Panc1 (cell line): ENCODE measurements at regions not wholly inside any gene's neighbourhood (a gene's known extent, or its start where the extent isn't known, plus 50 kb on each side); places are given as distances from the start of the nearest gene placed in this dataset.

Source experiments
- ATAC-seq: fragments of 200-7000 bp; cut with Tn5 transposase; 2 replicates; pipeline ENCODE4 v1.9.1; 2020; ENCODE audit warnings: mild to moderate bottlenecking, moderate library complexity
- BruUV-seq: library from RNA; stranded (reverse); fragments of 400-500 nt; replicated peaks from 2 replicates; lab custom pipeline; 2021; lab: Mats Ljungman, UMichigan
- CTCF ChIA-PET: fragments of 300-600 bp; sonication (Branson Sonifier 250); formaldehyde crosslinking; loops from one replicate; lab custom pipeline; 2022; ENCODE audit warnings: antibody characterized with exemption; lab: Charles Lee
- POLR2A ChIA-PET: fragments of 300-600 bp; sonication (Branson Sonifier 250); formaldehyde crosslinking; loops from one replicate; lab custom pipeline; 2022; ENCODE audit warnings: antibody characterized with exemption; lab: Charles Lee
- DNase-seq: peaks from one replicate; pipeline ENCODE4 v3.0.0-alpha.2; 2010; ENCODE audit warnings: low read depth, low spot score
- H3K27ac ChIP-seq: 2 replicates; pipeline ENCODE4 v1.5.1; 2011; ENCODE audit warnings: mild to moderate bottlenecking, low read length, inconsistent platforms
- H3K27me3 ChIP-seq: fragments of 200-500 bp; sonication (Bioruptor generic); 2 replicates; pipeline ENCODE4 v1.6.0; 2014; ENCODE audit warnings: low read length, inconsistent platforms; ENCODE audit not compliant: control insufficient read depth, insufficient read depth
- H3K36me3 ChIP-seq: fragments of 200-500 bp; sonication (Bioruptor generic); 2 replicates; pipeline ENCODE4 v1.5.1; 2014; ENCODE audit warnings: inconsistent platforms, mild to moderate bottlenecking, low read length, moderate library complexity; ENCODE audit not compliant: control insufficient read depth, insufficient read depth
- H3K4me1 ChIP-seq: 2 replicates; pipeline ENCODE4 v1.5.1; 2011; ENCODE audit warnings: inconsistent platforms, mild to moderate bottlenecking, low read length, moderate library complexity; ENCODE audit not compliant: control insufficient read depth, insufficient read depth
- H3K4me3 ChIP-seq, 2 experiments: 2 replicates each; pipeline ENCODE4 v1.5.1; 2011 to 2012; ENCODE audit warnings: low read depth in 2 of 2, low read length in 2 of 2, mild to moderate bottlenecking in 2 of 2, inconsistent platforms in 1 of 2, moderate library complexity in 1 of 2
- H3K9me3 ChIP-seq: fragments of 200-500 bp; sonication (Bioruptor generic); 2 replicates; pipeline ENCODE4 v1.5.1; 2014; ENCODE audit warnings: low read depth, mild to moderate bottlenecking, inconsistent platforms, low read length, moderate library complexity; ENCODE audit not compliant: control insufficient read depth, insufficient read depth
- CTCF ChIP-seq: fragments of 450-650 bp; IDR thresholded peaks from 2 replicates; pipeline ENCODE4 v1.5.1; 2017; ENCODE audit warnings: mild to moderate bottlenecking
- POLR2AphosphoS5 ChIP-seq: IDR thresholded peaks from 2 replicates; pipeline ENCODE4 v1.6.1; 2012; ENCODE audit warnings: mild to moderate bottlenecking, low read depth, low read length, moderate library complexity
- SIN3A ChIP-seq: IDR thresholded peaks from 2 replicates; pipeline ENCODE4 v1.6.1; 2012; ENCODE audit warnings: low read depth, mild to moderate bottlenecking, low read length, moderate library complexity, borderline replicate concordance; ENCODE audit not compliant: insufficient read depth
- TCF7L2 ChIP-seq: IDR thresholded peaks from 2 replicates; pipeline ENCODE4 v1.6.1; 2011; ENCODE audit warnings: mild to moderate bottlenecking, low read depth, low read length, inconsistent platforms
- in situ Hi-C: cut with HindIII; loops from 2 replicates; pipeline ENCODE4 v1.10.0; 2016; ENCODE audit warnings: low sequenced_read_pairs, low pct_unique_long_range_greater_than_20kb
- intact Hi-C: fragments of 100-400 bp; cut with micrococcal nuclease; formaldehyde crosslinking; loops from one replicate; pipeline ENCODE4 v1.10.0; 2022; ENCODE audit not compliant: unreplicated experiment
- TF ChIP-seq, protein P1 (sequence below), 2 experiments: IDR thresholded peaks; 2 replicates each; pipeline ENCODE4 v1.6.1; 2011 to 2012; ENCODE audit warnings: low read depth in 2 of 2, control low read depth in 1 of 2, low read length in 1 of 2, mild to moderate bottlenecking in 1 of 2, moderate library complexity in 1 of 2; ENCODE audit not compliant: insufficient read depth in 1 of 2

DNA sequence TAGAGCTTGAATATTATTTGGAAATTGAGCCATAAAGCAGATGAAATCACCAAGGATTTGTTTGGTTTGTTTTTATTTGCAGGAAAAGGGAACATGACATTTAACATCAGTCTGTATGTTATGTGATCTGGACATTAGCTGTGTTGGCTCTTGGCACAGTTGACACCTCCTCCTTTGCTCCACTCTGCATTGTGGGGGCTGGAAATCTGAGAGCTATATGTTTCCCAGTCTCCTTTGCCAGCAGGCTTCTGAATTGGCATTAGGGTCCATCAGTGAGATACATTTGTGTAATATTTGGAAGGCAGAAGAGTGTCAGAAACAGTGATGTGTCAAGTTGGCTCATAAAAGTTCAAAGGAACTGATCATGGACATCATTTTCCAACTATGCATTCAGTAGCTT lies 322.1 kb upstream of the ATP2B1 start:
- no peaks in the 10 kb centered on the region for H3K4me1 ChIP-seq
- no peaks in the 10 kb centered on the region for H3K36me3 ChIP-seq
- no peaks in the 10 kb centered on the region for H3K9me3 ChIP-seq
- no peak for DNase-seq
- H3K27me3 ChIP-seq, result no peaks in the 10 kb centered on the region
- no peak overlapping the region for H3K27ac ChIP-seq
- no peak for ATAC-seq
- in situ Hi-C loops (no loop called here), intact Hi-C loops (no loop called here)
- TF ChIP-seq, protein P1, sequence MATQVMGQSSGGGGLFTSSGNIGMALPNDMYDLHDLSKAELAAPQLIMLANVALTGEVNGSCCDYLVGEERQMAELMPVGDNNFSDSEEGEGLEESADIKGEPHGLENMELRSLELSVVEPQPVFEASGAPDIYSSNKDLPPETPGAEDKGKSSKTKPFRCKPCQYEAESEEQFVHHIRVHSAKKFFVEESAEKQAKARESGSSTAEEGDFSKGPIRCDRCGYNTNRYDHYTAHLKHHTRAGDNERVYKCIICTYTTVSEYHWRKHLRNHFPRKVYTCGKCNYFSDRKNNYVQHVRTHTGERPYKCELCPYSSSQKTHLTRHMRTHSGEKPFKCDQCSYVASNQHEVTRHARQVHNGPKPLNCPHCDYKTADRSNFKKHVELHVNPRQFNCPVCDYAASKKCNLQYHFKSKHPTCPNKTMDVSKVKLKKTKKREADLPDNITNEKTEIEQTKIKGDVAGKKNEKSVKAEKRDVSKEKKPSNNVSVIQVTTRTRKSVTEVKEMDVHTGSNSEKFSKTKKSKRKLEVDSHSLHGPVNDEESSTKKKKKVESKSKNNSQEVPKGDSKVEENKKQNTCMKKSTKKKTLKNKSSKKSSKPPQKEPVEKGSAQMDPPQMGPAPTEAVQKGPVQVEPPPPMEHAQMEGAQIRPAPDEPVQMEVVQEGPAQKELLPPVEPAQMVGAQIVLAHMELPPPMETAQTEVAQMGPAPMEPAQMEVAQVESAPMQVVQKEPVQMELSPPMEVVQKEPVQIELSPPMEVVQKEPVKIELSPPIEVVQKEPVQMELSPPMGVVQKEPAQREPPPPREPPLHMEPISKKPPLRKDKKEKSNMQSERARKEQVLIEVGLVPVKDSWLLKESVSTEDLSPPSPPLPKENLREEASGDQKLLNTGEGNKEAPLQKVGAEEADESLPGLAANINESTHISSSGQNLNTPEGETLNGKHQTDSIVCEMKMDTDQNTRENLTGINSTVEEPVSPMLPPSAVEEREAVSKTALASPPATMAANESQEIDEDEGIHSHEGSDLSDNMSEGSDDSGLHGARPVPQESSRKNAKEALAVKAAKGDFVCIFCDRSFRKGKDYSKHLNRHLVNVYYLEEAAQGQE (IDR thresholded peaks at IDR 0.05; ENCODE audit: insufficient read depth in 1 of 2, low read depth in 2 of 2, low read length in 1 of 2), result no peak
- TF ChIP-seq CTCF (no peak), POLR2AphosphoS5 (no peak), SIN3A (no peak), TCF7L2 (no peak)
- no peak overlapping the region for H3K4me3 ChIP-seq
- CTCF ChIA-PET, result no interaction called here
- BruUV-seq, result no TSS peak
- POLR2A ChIA-PET, result no interaction called here

- ChIA-PET POLR2A (no interaction called here), CTCF (no interaction called here)
- no peak overlapping the region for H3K27ac ChIP-seq
- intact Hi-C loops (no loop called here), in situ Hi-C loops (no loop called here)
- no peak overlapping the region for H3K4me3 ChIP-seq
- DNase-seq (no peak), ATAC-seq (no peak)
- TF ChIP-seq SIN3A (no peak), TCF7L2 (no peak), CTCF (no peak)
- TF ChIP-seq, protein P1 (IDR thresholded peaks at IDR 0.05; ENCODE audit: insufficient read depth in 1 of 2, low read depth in 2 of 2, low read length in 1 of 2), result no peak
- no peaks in the 10 kb centered on the region for H3K4me1 ChIP-seq
- H3K36me3 ChIP-seq, result no peaks in the 10 kb centered on the region
- BruUV-seq, result no TSS peak
- no peaks in the 10 kb centered on the region for H3K27me3 ChIP-seq
- no peaks in the 10 kb centered on the region for H3K9me3 ChIP-seq
Observed at GRCh38 chr12:90029317-90029716, 320.7 kb upstream of the ATP2B1 start.
